Mammary epithelial cell (primary cell): ENCODE measurements at regions not wholly inside any gene's neighbourhood (a gene's known extent, or its start where the extent isn't known, plus 50 kb on each side); places are given as distances from the start of the nearest gene placed in this dataset.

Experiments
- CTCF ChIP-seq, 2 donors: IDR thresholded peaks in 1 of 2; conservative IDR thresholded peaks in 1 of 2; 2 replicates each; pipeline ENCODE4 v1.5.1; 2011 to 2012; ENCODE audit warnings: inconsistent platforms in 2 of 2, low read length in 2 of 2, mild to moderate bottlenecking in 2 of 2, control low read depth in 1 of 2, low read depth in 1 of 2; ENCODE audit not compliant: insufficient read depth in 1 of 2; ENCODE audit errors: extremely low read depth in 1 of 2
- EZH2 ChIP-seq: IDR thresholded peaks from 2 replicates; pipeline ENCODE4 v1.6.1; 2012; ENCODE audit warnings: low read length, inconsistent platforms, borderline replicate concordance

GRCh38 chr1:232487236-232487635, 142.7 kb downstream of the SIPA1L2 start:
- no peak for TF ChIP-seq CTCF (conservative IDR thresholded peaks at IDR 0.05 in 1 of 2, IDR thresholded peaks at IDR 0.05 in 1 of 2; ENCODE audit: extremely low read depth in 1 of 2, insufficient read depth in 1 of 2, low read depth in 1 of 2, low read length in 2 of 2)
- no peak for TF ChIP-seq EZH2
